OCI-LY3 (cell line): ENCODE measurements at regions not wholly inside any gene's neighbourhood (a gene's known extent, or its start where the extent isn't known, plus 50 kb on each side); places are given as distances from the start of the nearest gene placed in this dataset.

Source experiments
- CTCF ChIP-seq: fragments of 200-600, 300-600 bp; sonication (generic); IDR thresholded peaks from 2 replicates; pipeline ENCODE4 v1.5.1; 2014; ENCODE audit warnings: antibody characterized with exemption, low read length, low read depth
- EZH2phosphoT487 ChIP-seq: fragments of 200-600 bp; shearing (Covaris generic); IDR thresholded peaks from 2 replicates; pipeline ENCODE4 v1.6.1; 2018; ENCODE audit warnings: antibody characterized with exemption, mixed run types, low read depth

- TF ChIP-seq CTCF (no peak), EZH2phosphoT487 (no peak)
These were observed 647.7 kb upstream of the FSHR start for GRCh38 chr2:49801898-49802450.
